Astrocyte (in vitro differentiated cells and primary cell): ENCODE measurements at regions not wholly inside any gene's neighbourhood (a gene's known extent, or its start where the extent isn't known, plus 50 kb on each side); places are given as distances from the start of the nearest gene placed in this dataset.

Experiments
- DNase-seq: peaks from one replicate; pipeline ENCODE4 v3.0.0-alpha.2; 2010; ENCODE audit warnings: low read depth
- FAIRE-seq: peaks from 2 replicates; lab custom pipeline; 2011; peaks lifted over from hg19 to GRCh38; lab: Jason Lieb, UNC
- H2AFZ ChIP-seq: 2 replicates; pipeline ENCODE4 v1.6.0; 2012; ENCODE audit warnings: low read depth, low read length, inconsistent platforms
- H3K27ac ChIP-seq: 2 replicates; pipeline ENCODE4 v1.5.1; 2011; ENCODE audit warnings: low read depth, low read length, inconsistent platforms
- H3K27me3 ChIP-seq: 2 replicates; pipeline ENCODE4 v1.6.0; 2011; ENCODE audit warnings: low read length, inconsistent platforms; ENCODE audit not compliant: insufficient read depth
- H3K36me3 ChIP-seq: 2 replicates; pipeline ENCODE4 v1.5.1; 2011; ENCODE audit warnings: low read length, inconsistent platforms; ENCODE audit not compliant: insufficient read depth
- H3K4me1 ChIP-seq: 2 replicates; pipeline ENCODE4 v1.5.1; 2011; ENCODE audit warnings: low read length, inconsistent platforms; ENCODE audit not compliant: insufficient read depth
- H3K4me2 ChIP-seq: 2 replicates; pipeline ENCODE4 v1.6.0; 2012; ENCODE audit warnings: low read length, inconsistent platforms
- H3K4me3 ChIP-seq: 2 replicates; pipeline ENCODE4 v1.5.1; 2011; ENCODE audit warnings: low read depth, mild to moderate bottlenecking, low read length, inconsistent platforms; ENCODE audit not compliant: insufficient read depth
- H3K79me2 ChIP-seq: 2 replicates; pipeline ENCODE4 v1.6.0; 2012; ENCODE audit warnings: mild to moderate bottlenecking, low read length, inconsistent platforms; ENCODE audit not compliant: insufficient read depth
- H3K9ac ChIP-seq: 2 replicates; pipeline ENCODE4 v1.6.0; 2012; ENCODE audit warnings: mild to moderate bottlenecking, low read length, inconsistent platforms
- H3K9me3 ChIP-seq: 2 replicates; pipeline ENCODE4 v1.5.1; 2012; ENCODE audit warnings: low read depth, mild to moderate bottlenecking, low read length, inconsistent platforms; ENCODE audit not compliant: insufficient read depth
- H4K20me1 ChIP-seq: 2 replicates; pipeline ENCODE4 v1.6.0; 2012; ENCODE audit warnings: low read length, inconsistent platforms; ENCODE audit not compliant: insufficient read depth
- H3K27ac Mint-ChIP-seq: one replicate; pipeline ENCODE4 v1.8.0; 2021; ENCODE audit warnings: mild to moderate bottlenecking, mixed read lengths; ENCODE audit not compliant: unreplicated experiment
- H3K27me3 Mint-ChIP-seq: one replicate; pipeline ENCODE4 v1.8.0; 2021; ENCODE audit warnings: low read depth, mixed read lengths; ENCODE audit not compliant: unreplicated experiment
- H3K36me3 Mint-ChIP-seq: one replicate; pipeline ENCODE4 v1.8.0; 2021; ENCODE audit warnings: low read depth, mixed read lengths; ENCODE audit not compliant: unreplicated experiment
- H3K4me1 Mint-ChIP-seq: one replicate; pipeline ENCODE4 v1.8.0; 2021; ENCODE audit warnings: low read depth, mixed read lengths; ENCODE audit not compliant: unreplicated experiment
- H3K4me3 Mint-ChIP-seq: one replicate; pipeline ENCODE4 v1.8.0; 2021; ENCODE audit warnings: mild to moderate bottlenecking, moderate library complexity, mixed read lengths; ENCODE audit not compliant: unreplicated experiment
- H3K9me3 Mint-ChIP-seq: one replicate; pipeline ENCODE4 v1.8.0; 2021; ENCODE audit warnings: mild to moderate bottlenecking, mixed read lengths; ENCODE audit not compliant: unreplicated experiment
- CTCF ChIP-seq: IDR thresholded peaks from 2 replicates; pipeline ENCODE4 v1.5.1; 2011; ENCODE audit warnings: low read depth, mild to moderate bottlenecking, inconsistent platforms, low read length, moderate library complexity; ENCODE audit not compliant: insufficient read depth
- EZH2 ChIP-seq: IDR thresholded peaks from 2 replicates; pipeline ENCODE4 v1.6.1; 2012; ENCODE audit warnings: mild to moderate bottlenecking, low read length, inconsistent platforms; ENCODE audit not compliant: insufficient read depth

DNA sequence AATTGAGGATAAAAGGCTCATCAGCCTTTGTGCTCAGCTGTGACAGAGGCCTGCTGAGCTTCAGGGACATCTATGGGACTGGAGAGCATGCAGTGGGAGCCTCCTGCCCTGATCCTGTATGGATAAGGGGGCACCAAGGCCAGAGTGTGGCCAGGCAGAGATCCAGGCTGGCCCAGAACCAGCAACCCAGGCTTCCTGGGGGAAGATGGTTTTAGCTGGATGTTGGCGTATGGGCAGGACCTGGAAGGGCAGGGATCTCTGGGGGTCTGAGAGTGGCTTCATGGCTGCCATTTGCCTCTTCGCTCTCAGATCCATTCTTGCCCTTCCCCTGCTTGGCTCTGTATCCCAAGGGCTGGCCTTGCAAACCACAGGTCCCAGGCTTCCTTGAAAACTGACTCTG, 169.9 kb downstream of the MACROH2A1 start:
- H3K4me3 Mint-ChIP-seq, result no peak overlapping the region
- H3K27me3 Mint-ChIP-seq, result peaks cover 58% of the 10 kb centered on the region
- H3K27me3 ChIP-seq, result peaks cover 3% of the 10 kb centered on the region
- no peaks in the 10 kb centered on the region for H3K4me1 Mint-ChIP-seq
- H4K20me1 ChIP-seq, result no peaks in the 10 kb centered on the region
- peaks cover 8% of the 10 kb centered on the region for H3K9me3 Mint-ChIP-seq
- H3K36me3 Mint-ChIP-seq, result peaks cover 4% of the 10 kb centered on the region
- TF ChIP-seq CTCF (no peak), EZH2 (no peak)
- H3K4me2 ChIP-seq, result no peak overlapping the region
- H3K36me3 ChIP-seq, result no peaks in the 10 kb centered on the region
- no peak for FAIRE-seq
- DNase-seq, result no peak
- no peak overlapping the region for H3K9ac ChIP-seq
- peaks cover 4% of the 10 kb centered on the region for H3K9me3 ChIP-seq
- H3K4me1 ChIP-seq, result peaks cover 7% of the 10 kb centered on the region
- no peak overlapping the region for H3K27ac Mint-ChIP-seq
- H3K27ac ChIP-seq, result no peak overlapping the region
- H2AFZ ChIP-seq, result no peak overlapping the region
- no peak overlapping the region for H3K4me3 ChIP-seq
- H3K79me2 ChIP-seq, result no peaks in the 10 kb centered on the region

GRCh38 chr5:135228222-135228621, 170.8 kb downstream of the MACROH2A1 start:
- H3K27ac ChIP-seq, result no peak overlapping the region
- H3K36me3 ChIP-seq, result no peaks in the 10 kb centered on the region
- H3K4me2 ChIP-seq, result no peak overlapping the region
- H3K27me3 ChIP-seq, result peaks cover 3% of the 10 kb centered on the region
- no peaks in the 10 kb centered on the region for H4K20me1 ChIP-seq
- H3K9me3 ChIP-seq, result peaks cover 4% of the 10 kb centered on the region
- no peak overlapping the region for H3K4me3 ChIP-seq
- DNase-seq (no peak), FAIRE-seq (no peak)
- H3K9me3 Mint-ChIP-seq, result peaks cover 15% of the 10 kb centered on the region
- H3K4me1 ChIP-seq, result peaks cover 7% of the 10 kb centered on the region
- H3K36me3 Mint-ChIP-seq, result peaks cover 4% of the 10 kb centered on the region
- no peak overlapping the region for H3K27ac Mint-ChIP-seq
- H2AFZ ChIP-seq, result no peak overlapping the region
- no peak overlapping the region for H3K9ac ChIP-seq
- H3K4me1 Mint-ChIP-seq, result no peaks in the 10 kb centered on the region
- TF ChIP-seq CTCF, result no peak
- no peak for TF ChIP-seq EZH2
- no peak overlapping the region for H3K4me3 Mint-ChIP-seq
- H3K79me2 ChIP-seq, result no peaks in the 10 kb centered on the region
- H3K27me3 Mint-ChIP-seq, result peaks cover 58% of the 10 kb centered on the region

GRCh38 chr5:135227064-135228022, 171.7 kb downstream of the MACROH2A1 start:
- no peak overlapping the region for H3K27ac Mint-ChIP-seq
- H3K4me3 ChIP-seq, result no peak overlapping the region
- H3K9me3 ChIP-seq, result peaks cover 4% of the 10 kb centered on the region
- no peaks in the 10 kb centered on the region for H3K79me2 ChIP-seq
- FAIRE-seq, result no peak
- H3K4me2 ChIP-seq, result no peak overlapping the region
- H3K27me3 ChIP-seq, result peaks cover 3% of the 10 kb centered on the region
- H3K27ac ChIP-seq, result no peak overlapping the region
- H3K4me1 ChIP-seq, result peaks cover 7% of the 10 kb centered on the region
- H3K4me1 Mint-ChIP-seq, result no peaks in the 10 kb centered on the region
- no peak overlapping the region for H2AFZ ChIP-seq
- peaks cover 4% of the 10 kb centered on the region for H3K36me3 Mint-ChIP-seq
- peaks cover 63% of the 10 kb centered on the region for H3K27me3 Mint-ChIP-seq
- no peaks in the 10 kb centered on the region for H4K20me1 ChIP-seq
- TF ChIP-seq CTCF (no peak), EZH2 (no peak)
- H3K9me3 Mint-ChIP-seq, result peaks cover 18% of the 10 kb centered on the region
- no peak for DNase-seq
- no peak overlapping the region for H3K9ac ChIP-seq
- no peaks in the 10 kb centered on the region for H3K36me3 ChIP-seq
- H3K4me3 Mint-ChIP-seq, result no peak overlapping the region
